ENCODE measurements at regions not wholly inside any gene's neighbourhood (a gene's known extent, or its start where the extent isn't known, plus 50 kb on each side); places are given as distances from the start of the nearest gene placed in this dataset.
"Not testable (repeated sequence)": the region's sequence is repeated elsewhere in the genome, so short reads cannot be mapped to it uniquely, and the experiment has no call there.

DNA sequence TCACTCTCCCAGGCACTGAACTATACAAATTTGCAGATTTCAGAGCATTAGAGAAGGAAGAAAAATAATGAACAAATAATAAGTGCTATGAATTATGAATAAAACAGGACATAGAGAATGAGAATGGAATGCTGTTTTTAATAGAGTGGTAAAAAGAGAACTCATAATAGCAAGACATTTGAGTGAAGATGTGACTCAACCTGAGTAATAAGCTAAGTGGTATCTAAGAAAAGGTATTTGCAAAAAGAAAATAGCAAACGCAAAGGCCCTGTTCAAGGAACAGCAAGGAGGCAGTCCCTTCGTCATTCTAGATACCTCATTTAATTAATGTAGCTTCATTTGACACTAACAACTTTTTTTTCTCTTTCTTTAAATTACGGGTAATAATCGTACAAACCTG lies 1910.0 kb upstream of the TENM3 start:
- no peaks in the 10 kb centered on the region for H3K9me3 ChIP-seq
- no peak overlapping the region for H3K4me3 ChIP-seq
- H3K36me3 ChIP-seq, result no peaks in the 10 kb centered on the region
- H3K27me3 ChIP-seq, result no peaks in the 10 kb centered on the region
- intact Hi-C loops (cut with DNase I), result no loop called here
- H3K4me1 ChIP-seq, result no peaks in the 10 kb centered on the region
- no peak overlapping the region for H3K27ac ChIP-seq
- DNase-seq, result no peak
- no peak for ATAC-seq
- TF ChIP-seq, protein P1, sequence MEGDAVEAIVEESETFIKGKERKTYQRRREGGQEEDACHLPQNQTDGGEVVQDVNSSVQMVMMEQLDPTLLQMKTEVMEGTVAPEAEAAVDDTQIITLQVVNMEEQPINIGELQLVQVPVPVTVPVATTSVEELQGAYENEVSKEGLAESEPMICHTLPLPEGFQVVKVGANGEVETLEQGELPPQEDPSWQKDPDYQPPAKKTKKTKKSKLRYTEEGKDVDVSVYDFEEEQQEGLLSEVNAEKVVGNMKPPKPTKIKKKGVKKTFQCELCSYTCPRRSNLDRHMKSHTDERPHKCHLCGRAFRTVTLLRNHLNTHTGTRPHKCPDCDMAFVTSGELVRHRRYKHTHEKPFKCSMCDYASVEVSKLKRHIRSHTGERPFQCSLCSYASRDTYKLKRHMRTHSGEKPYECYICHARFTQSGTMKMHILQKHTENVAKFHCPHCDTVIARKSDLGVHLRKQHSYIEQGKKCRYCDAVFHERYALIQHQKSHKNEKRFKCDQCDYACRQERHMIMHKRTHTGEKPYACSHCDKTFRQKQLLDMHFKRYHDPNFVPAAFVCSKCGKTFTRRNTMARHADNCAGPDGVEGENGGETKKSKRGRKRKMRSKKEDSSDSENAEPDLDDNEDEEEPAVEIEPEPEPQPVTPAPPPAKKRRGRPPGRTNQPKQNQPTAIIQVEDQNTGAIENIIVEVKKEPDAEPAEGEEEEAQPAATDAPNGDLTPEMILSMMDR (IDR thresholded peaks at IDR 0.05), result no peak

DNA sequence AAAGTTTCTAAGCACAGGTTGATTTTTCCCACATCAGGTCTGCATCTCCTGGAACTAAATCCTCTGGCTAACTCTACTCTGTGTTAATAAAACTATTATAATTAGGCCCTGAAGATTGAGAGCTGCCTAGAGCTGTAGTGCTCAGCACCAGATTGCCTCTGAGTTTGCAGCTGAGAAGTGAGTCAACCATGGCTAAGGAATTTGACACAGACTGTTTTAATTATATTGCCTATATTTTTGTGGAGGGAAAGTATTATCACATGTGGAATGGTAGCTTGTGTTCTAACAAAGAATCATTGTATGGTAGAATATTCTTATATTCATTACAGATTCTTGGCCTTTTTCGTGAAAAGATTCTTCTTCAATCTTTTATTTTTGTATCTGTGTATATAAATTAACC lies 1907.6 kb upstream of the TENM3 start:
- intact Hi-C loops (cut with DNase I), result no loop called here
- Histone ChIP-seq H3K27ac (no peak overlapping the region), H3K4me1 (no peaks in the 10 kb centered on the region), H3K36me3 (no peaks in the 10 kb centered on the region), H3K9me3 (no peaks in the 10 kb centered on the region), H3K4me3 (no peak overlapping the region), H3K27me3 (no peaks in the 10 kb centered on the region)
- TF ChIP-seq, protein P1 (IDR thresholded peaks at IDR 0.05), result no peak
- ATAC-seq (no peak), DNase-seq (no peak)

DNA sequence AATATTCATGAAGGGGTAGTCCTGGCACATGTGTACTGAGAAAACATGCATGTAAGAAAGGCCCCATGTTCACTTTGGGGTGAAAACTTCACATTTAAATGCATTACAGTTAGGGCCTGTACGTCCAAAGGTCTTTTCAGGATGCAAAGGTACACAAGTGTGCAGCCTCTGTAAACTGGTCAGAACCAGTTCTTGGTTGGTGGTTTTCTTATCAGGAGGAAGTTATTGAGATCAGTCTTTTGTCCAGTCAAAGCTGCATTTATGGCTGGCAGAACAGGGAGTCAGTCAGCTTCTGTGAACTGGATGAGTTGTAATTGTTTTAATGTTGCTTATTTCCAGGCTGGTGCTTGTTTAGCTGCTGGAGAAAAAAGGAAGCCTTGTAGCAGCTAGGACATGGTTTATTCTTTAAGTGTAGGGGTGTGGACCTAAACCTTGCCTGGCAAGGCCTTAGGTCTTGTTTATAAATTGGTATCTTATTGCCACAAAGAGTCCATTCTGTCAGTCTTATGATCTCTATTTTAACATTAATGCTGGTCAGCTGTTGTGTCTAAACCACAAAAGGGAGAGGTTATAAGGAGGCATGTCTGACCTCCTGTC lies 1906.6 kb upstream of the TENM3 start:
- no peak for DNase-seq
- intact Hi-C loops (cut with DNase I), result no loop called here
- H3K4me1 ChIP-seq, result no peaks in the 10 kb centered on the region

DNA sequence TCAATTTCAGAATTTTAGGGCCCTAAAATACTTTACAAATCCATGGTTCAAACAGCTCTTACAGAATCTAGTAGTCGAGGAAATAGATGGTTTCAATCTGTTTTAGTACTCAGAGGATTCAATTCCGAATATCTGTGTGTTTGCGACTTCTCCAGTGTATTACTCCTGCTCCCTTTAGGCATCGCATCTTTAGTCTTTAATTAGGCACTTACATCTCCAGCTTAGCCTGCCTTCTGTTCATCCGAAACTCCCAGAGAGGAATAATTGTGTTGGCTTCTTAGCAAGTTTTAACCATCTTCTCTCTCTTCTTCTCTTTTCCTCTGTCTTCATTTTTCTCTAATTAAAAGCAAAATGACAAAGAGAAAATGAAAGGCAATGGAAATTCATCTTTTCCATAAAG lies 1901.3 kb upstream of the TENM3 start:
- intact Hi-C loops (cut with DNase I), result no loop called here
- no peak for ATAC-seq
- TF ChIP-seq, protein P1 (IDR thresholded peaks at IDR 0.05), result no peak

More for the DNA sequence above, 1906.6 kb upstream of the TENM3 start:
- Histone ChIP-seq H3K9me3 (no peaks in the 10 kb centered on the region), H3K27ac (no peak overlapping the region), H3K36me3 (no peaks in the 10 kb centered on the region), H3K27me3 (no peaks in the 10 kb centered on the region), H3K4me3 (no peak overlapping the region)
- ATAC-seq, result no peak
- TF ChIP-seq, protein P1 (IDR thresholded peaks at IDR 0.05), result no peak

DNA sequence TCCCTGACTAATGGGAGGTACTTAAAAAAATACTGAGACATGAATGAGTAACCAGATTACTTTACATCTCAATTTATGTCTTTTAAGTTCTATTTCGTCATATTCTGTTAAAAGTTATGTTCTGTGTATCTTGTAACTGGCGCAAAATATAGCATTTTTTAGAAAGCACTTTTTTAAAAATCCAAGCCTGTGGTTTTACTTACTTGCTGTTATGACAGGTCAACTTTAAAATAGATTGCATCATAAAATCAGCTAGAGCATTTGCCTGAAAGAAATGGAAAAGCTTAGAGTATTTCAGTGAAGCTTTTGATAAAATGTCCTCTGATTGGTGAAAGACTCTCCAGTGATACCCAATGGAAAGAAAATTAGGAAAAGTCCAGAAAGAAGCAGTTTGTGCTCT lies 1892.3 kb upstream of the TENM3 start:
- no peak for ATAC-seq
- TF ChIP-seq, protein P1 (IDR thresholded peaks at IDR 0.05), result no peak
- intact Hi-C loops (cut with DNase I), result no loop called here
- H3K4me3 ChIP-seq, result no peak overlapping the region
- no peaks in the 10 kb centered on the region for H3K9me3 ChIP-seq
- no peaks in the 10 kb centered on the region for H3K36me3 ChIP-seq
- H3K27me3 ChIP-seq, result no peaks in the 10 kb centered on the region
- no peak for DNase-seq
- H3K4me1 ChIP-seq, result no peaks in the 10 kb centered on the region
- H3K27ac ChIP-seq, result no peak overlapping the region

More for the DNA sequence above, 1901.3 kb upstream of the TENM3 start:
- no peak overlapping the region for H3K27ac ChIP-seq
- H3K9me3 ChIP-seq, result no peaks in the 10 kb centered on the region
- H3K36me3 ChIP-seq, result no peaks in the 10 kb centered on the region
- no peak overlapping the region for H3K4me3 ChIP-seq
- no peaks in the 10 kb centered on the region for H3K27me3 ChIP-seq
- H3K4me1 ChIP-seq, result no peaks in the 10 kb centered on the region
- DNase-seq, result no peak

DNA sequence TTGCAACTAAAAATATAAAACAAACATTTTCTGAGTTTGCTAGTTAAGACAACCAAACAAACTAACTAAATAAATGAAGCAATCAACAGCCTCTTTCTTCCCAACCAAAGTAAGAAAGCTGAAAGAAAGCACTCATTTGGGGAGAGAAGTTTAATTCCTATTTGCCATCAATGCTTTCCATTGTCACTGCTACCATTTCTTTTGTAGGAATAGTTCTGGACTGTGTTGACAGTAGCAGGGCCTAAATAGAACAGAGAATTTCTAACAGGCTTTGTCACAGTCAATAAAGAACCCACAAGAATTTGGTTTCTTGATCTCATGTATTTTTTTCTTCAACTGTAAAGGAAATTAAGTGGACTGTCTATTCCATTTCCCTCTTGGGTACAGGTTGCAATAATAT lies 1886.4 kb upstream of the TENM3 start:
- DNase-seq, result no peak

DNA sequence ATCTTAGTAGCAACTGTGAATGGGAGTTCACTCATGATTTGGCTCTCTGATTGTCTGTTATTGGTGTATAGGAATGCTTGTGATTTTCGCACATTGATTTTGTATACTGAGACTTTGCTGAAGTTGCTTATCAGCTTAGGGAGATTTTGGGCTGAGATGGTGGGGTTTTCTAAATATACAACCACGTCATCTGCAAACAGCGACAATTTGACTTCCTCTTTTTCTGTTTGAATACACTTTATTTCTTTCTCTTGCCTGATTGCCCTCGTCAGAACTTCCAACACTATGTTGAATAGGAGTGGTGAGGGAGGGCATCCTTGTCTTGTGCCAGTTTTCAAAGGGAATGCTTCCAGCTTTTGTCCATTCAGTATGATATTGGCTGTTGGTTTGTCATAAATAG lies 1883.1 kb upstream of the TENM3 start:
- H3K27ac ChIP-seq; ATAC-seq; H3K4me1 ChIP-seq; H3K36me3 ChIP-seq; H3K9me3 ChIP-seq; H3K27me3 ChIP-seq; DNase-seq; intact Hi-C loops (cut with DNase I); H3K4me3 ChIP-seq: not testable (repeated sequence)

More for the DNA sequence above, 1886.4 kb upstream of the TENM3 start:
- Histone ChIP-seq H3K27ac (no peak overlapping the region), H3K27me3 (no peaks in the 10 kb centered on the region), H3K4me1 (no peaks in the 10 kb centered on the region), H3K4me3 (no peak overlapping the region), H3K36me3 (no peaks in the 10 kb centered on the region), H3K9me3 (no peaks in the 10 kb centered on the region)
- intact Hi-C loops (cut with DNase I), result no loop called here
- ATAC-seq, result no peak
- TF ChIP-seq, protein P1 (IDR thresholded peaks at IDR 0.05), result no peak
